Renal cortex interstitium (tissue), 11 donors: ENCODE measurements at regions not wholly inside any gene's neighbourhood (a gene's known extent, or its start where the extent isn't known, plus 50 kb on each side); places are given as distances from the start of the nearest gene placed in this dataset.
"Not testable (repeated sequence)": the region's sequence is repeated elsewhere in the genome, so short reads cannot be mapped to it uniquely, and the experiment has no call there.

Source experiments
- DNase-seq, 11 donors: peaks; one replicate each; pipeline ENCODE4 v3.0.0-alpha.2; 2013; ENCODE audit warnings: low read depth in 9 of 11, low spot score in 4 of 11; ENCODE audit errors: extremely low read depth in 1 of 11

DNA sequence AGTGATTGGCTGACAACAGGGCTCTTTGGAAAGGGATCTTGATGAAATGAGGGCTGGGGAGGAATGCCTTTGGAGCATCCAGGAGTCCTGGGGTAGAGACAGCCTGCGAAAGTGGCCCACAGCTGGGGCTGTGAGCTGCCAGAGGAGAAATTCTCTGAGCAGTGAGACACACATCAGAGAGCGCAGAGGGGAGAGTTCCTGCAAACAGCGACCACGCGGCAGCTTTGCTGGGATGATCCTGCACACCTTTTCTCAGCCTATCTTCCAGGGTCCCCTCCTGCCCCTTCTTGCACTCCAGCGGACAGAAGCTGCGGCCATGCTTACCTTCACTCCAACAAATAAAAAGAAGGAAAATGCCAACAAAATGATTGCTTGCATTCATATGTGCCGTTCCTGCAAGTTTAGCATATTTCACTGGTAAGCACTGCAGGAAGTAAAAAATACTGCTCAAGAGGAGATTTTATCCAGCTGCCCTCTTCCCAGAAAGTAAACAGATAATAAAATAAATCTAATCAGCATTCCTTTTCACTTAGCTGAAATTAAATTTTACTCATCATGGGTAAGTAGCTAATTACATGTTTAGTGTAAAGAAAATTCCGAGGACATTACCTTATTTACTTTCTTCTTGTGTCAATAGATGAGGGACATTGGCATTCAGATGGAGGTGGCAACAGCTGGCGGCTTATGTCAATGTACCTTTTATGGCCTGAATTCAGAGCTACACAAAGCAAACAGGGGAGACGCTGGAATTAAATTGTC is 339.9 kb upstream of the ARID1B start:
- DNase-seq, result no peak

DNA sequence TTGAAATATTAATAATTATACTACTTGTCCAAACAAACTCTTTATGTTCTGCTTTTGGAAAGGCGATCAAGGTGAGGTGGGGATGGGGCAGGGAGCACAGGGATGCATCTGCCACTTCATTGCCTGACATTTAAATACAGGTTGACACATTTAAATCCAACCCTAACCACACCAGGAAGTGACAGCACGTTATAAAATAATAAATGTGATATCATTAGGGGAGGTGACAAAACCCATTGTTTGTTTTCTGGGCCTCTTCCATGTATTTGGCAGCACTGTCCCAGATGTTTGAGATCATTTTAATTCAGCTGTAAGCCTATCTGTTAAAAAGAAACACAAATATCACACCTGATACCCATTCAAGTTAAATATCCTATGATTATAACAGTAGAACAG is 342.4 kb upstream of the ARID1B start:
- DNase-seq, result no peak

DNA sequence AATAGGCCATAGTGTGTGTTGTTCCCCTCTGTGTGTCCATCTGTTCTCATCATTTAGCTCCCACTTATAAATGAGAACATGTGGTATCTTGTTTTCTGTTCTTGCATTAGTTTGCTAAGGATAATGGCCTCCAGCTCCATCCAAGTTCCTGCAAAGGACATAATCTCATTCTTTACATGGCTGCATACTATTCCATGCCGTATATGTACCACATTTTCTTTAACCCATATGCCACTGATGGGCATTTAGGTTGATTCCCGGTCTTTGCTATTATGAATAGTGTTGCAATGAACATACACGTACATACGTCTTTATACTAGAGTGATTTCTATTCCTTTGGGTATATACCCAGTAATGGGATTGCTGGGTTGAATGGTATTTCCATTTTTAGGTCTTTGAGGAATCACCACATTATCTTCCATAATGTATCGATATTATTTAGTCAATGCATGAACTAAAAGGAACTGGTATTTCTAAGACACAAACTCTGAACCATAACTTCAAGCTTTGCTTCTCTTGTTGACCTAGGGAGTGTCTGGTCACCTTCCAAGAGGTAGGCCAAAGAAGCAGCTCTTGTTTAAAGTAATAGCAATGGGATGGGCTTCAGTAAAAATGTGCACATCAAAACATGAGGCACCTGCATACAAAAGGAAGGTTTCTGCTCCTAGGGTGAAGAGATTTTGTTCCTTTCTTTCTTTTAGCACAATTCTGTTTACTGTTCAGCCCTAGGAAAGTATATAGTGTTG is 343.0 kb upstream of the ARID1B start:
- no peak for DNase-seq

DNA sequence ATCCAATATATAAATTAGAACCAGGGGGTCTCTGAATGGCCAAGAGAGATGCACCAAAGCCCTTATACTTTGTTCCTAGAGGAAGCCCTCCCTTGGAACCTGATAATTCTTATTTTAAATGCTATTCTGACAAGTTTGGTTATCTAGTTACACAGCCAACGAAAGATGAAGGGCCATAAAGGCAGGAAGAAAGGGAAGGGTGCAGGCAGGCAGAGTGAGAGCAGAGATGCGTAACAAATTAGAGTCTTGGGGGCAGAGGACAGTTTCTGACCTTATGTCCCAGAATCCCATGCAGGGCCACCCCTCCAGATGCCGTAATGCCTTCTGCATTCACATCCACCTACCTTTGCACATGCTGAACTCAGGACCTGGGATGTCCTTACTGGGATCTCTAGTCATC is 344.6 kb upstream of the ARID1B start:
- DNase-seq, result peak in 3 of 11 donors; percentile 23 to 36 (median 26)

DNA sequence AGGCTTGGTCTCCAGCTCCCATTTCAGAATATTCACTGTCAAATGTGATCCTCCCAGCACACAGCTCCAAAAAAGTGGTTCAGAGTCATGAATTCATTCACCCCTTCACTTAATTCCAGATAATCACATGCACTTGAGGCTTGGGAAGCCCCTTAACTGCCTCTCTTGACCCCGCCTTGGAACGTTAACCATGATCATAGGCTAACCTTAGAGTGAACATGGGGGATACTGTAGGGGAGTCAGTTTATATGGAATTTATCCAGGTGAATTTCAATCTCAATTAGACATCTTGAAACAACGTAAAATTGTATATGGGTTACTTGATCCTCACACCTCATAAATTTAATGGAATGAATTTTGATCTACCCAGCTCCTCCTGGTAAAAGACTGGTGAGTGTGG is 346.8 kb upstream of the ARID1B start:
- peak in 7 of 11 donors; percentile 12 to 56 (median 45) for DNase-seq

DNA sequence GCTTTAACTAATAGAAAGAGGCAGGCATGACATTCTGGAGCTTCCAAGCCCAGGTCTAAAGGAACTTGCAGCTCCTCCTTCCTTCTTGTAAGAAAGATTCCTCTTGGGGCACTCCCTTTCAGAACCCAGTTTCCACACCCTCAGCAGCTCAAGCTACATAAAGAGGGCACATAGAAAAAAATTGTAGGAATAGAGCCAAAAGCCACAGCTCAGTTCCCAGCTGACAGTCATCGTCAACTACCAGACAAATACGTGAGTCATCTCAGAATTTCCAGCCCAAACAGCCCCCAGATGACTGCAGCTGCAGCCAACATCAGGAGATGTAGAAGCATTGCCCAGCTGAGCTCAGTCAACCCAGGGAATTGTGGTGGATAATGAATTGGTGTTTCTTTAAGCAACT is 349.8 kb upstream of the ARID1B start:
- no peak for DNase-seq

DNA sequence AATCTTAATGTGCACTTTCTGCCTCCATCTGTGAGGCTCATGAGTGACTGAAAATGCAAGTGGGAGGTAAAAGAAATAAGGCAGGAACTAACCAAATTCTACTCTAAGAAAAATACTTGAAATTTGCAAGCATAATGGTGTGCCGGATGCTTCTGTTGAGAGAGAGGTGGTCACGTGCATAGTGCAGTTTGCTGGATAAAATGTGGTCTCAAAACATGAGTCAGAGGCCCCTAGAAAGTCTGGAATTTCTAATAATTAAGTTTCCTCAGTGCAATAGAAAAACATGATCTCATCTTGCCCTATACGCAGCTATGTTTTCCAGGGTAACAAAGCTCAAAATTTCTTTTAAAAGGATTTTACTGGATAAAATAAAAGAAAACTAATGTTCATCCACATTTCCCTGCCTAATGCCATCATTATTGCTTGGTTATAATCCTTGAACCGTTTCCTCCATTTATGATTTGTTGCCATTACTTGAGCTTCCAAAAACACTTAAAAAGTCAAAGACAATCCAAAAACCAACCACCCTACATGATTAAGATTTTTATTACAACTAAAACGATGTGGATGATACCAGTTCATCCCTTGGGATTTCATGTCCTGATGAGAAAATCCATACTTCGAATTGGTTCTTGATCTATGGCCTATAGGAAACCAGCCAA is 351.7 kb upstream of the ARID1B start:
- no peak for DNase-seq

DNA sequence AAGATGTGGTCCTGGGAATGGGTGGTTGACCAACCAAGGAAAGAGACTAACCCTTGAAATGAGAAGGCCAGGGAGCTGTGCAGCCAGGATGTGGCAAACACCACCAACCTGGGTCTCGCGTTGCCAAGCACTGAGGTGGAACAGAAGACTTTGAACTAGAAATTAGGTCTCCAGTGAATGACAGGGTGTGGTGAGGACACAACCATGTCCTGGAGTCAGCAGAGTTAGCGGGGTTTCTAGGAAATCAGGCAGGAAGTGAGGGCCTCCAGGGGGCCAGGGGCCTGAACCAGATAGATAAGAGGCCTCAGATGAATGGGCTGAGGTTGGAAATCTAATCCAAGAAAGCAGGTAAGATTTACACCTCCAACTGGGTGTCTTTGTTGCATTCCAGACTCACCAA is 353.3 kb upstream of the ARID1B start:
- DNase-seq, result no peak

DNA sequence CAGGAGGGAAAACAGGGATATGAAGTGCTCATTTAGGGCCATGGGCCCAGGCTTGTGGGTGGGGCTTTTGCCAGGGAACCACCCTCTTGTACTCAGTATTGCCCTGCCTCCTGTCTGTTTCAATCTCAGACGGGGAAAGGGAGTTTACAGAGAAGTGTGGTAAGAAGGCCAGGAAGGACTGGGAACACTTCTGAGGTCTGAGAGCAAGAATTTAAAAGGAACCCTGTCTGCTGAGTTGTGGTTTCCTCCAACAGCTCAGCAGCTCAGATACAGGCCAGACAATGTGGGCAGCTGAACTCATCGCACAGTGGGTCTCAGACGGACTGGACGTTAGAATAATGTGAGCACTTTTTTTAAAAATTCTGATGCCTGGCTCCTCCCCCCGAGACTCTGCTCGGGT is 354.1 kb upstream of the ARID1B start:
- DNase-seq, result no peak

DNA sequence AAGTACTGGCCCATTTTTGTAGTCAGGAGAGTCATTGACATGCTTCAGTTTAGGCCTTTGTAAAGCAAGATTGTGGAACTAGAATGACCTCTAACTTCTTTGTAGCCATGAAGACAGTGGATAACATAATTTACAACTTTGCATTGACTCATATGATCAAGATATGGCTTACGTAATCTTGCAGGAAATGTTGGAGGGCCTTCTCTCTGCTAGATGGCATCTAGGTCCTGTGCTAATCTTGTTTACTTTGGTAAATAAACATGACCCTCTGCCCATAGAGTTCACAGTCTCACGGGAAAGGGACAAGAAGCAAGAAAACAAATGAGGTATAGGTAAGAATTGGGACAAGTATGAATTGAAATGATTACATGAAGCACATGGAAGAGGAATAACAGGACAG is 355.2 kb upstream of the ARID1B start:
- DNase-seq, result no peak

DNA sequence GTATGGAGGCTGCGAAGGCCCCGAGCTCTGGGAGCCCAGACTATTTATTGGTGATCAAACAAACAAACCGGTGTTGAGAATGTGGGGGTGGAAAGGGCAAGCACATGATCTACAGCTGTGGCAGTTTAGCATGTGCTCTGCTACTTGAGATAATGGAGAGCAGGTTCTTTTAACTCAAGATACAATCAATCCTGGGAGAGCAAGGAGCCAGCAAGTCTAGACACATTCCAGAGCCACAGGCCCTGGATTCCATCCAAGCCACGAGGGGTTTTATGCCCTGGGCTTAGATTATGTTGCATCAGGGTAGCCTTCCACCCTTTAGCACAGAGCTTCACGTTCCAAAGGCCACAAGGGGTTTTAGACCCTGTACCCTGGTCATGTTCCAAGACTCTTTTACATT is 355.9 kb upstream of the ARID1B start:
- not testable (repeated sequence) for DNase-seq

DNA sequence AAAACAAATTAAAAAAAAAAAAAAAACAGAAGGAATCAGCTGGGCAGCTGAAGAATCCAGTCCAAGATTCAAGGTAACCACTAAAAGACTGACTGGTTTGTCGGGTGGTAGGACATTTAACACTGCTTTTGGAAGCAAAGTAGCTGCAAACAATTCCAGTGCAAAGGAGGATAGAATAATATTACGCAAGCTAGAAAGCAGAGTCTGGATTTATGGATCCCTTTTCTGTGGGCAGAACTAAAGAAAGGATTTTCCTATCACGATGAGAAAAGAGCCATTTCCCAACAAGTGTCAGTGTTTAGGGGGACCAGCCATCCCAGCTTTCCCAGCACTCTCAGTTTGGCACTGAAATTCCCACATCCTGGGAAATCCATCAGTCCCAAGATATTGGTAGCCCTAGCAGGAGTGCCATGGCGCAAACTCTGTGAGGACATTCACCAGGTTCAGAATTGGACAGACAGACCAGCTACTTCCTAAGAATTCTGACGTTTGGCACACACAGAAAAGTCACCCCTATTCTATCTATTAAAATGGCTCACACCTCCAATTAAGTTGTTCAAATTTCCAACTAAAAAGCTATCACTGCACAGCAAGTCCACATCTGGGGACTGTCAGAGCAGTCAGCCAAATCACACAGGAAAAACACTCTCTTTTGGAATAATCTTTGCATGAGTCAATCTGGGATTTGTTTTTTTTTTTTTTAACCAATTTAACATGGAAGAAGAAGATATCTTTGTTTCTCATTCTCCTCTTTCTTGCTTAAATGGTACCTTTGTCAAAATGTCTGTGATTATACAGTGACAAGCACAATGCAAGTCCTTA is 356.8 kb upstream of the ARID1B start:
- no peak for DNase-seq

DNA sequence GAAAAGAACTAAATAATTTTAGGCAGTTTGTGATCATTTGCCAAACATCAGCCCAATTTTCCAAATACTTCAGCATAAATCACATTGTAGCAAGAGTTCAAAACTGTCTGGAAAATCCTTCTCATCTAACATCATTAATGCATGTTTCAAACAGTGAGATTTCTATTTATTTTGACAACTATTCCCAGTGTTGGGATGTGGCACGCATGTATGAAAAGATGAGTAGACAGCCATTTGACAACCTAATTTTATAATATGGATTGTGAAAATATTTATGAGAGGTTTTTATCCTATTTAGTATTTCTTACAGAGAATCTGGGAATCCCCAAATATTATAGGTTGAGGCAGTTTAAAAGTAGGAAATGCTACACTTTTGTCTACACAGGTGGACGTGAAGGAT is 357.6 kb upstream of the ARID1B start:
- no peak for DNase-seq

DNA sequence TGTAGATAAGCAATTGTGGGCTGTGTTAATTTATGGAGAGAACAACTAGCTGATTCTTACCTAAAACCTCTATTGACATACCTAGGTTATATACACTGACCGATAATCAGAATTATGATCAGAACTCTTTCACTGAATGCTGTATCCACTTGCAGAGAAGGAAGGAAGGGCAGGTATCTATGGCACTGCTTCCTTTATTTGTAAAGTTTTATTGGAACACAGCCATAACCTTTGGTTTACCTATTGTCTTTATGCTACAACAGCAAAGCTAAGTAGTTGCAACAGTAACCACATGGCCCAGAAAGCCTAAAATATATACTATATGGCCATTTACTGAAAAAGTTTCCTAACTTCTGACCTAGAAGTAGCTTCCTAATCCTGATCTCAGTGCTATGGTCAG is 358.9 kb upstream of the ARID1B start:
- no peak for DNase-seq

DNA sequence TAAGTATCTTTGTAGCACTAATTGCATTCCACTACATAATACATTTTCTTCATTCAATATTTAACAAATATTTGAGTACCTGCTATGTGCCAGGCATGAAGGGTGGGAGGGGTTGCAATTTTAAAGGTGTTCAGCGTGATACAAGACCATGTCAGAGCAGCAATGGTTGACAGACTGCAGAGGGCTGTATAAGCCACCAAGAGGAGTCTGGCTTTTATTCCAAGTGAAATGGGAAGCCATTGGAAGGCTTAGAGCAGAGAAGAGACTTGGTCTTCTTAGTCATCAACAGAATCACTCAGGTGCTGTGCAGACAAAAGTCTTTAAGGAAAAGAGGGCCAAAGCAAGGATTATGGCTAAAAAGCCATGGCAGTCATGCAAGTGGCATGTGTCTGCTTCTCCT is 360.8 kb upstream of the ARID1B start:
- no peak for DNase-seq

DNA sequence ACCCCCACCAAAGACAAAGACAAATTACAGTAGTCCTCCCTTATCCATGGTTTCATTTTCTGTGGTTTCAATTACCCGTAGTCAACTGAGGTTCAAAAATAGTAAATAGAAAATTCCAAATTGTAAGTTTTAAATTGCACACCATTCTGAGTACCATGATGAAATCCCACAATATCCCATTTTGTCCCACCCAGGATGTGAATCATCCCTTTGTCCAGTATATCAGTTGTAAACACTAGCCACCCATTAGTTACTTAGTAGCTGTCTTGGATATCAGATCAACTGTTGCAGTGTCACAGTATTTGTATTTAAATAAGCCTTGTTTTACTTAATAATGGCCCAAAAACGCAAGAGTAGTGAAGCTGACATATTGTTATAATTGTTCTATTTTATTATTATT is 364.0 kb upstream of the ARID1B start:
- no peak for DNase-seq

DNA sequence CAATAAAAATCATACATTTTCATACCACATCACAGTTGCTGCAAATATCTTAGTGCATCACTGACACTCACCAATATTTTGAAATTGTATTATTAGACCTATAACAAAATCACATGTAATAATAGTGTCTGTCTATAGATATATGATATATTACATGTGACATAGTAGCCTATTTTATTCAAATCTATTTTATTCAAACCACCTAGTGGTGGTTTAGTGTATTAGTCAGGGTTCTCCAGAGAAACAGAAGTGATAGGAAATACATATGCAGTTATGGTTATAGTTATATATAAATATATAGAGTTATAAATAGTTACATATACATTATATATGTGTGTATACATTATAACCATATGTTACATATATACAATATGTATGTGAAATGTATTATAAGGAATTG is 366.5 kb upstream of the ARID1B start:
- DNase-seq, result no peak

DNA sequence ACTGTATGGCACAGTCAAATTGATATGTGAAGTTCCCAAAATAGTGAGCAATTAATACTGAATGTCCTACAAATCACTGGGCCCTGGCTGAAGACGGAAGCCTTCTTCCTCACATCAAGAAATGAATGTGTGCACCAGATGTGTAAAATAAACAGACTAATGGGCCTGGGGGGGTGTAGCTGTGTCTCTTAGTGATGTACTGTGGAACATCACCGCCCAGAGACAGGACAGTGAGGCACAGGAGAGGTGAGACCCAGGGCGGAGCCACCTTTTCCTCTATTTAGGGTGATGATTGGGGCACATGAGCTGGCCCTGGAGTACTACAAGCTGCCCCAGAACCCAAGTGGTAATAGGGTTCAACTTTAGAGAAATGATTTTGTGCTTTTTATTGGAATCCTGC is 368.5 kb upstream of the ARID1B start:
- no peak for DNase-seq

DNA sequence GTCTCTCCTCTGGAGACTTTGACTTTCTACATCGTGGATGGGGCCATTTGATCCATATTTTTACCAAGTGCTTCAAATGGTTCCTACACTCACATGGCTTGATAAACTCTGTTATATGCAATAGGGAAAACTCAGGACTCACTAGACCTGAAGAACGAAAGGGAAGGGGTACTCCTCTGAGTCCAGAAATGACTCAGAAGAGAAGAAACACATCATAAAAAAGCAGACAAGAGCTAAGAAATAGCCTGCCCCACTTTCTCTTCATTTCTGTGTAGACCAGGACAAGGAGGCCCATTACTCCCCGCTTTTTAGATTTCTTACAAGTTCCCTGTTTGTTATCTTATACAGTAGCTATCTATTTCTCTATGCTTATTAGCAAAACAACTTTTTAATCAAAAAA is 369.8 kb upstream of the ARID1B start:
- no peak for DNase-seq

DNA sequence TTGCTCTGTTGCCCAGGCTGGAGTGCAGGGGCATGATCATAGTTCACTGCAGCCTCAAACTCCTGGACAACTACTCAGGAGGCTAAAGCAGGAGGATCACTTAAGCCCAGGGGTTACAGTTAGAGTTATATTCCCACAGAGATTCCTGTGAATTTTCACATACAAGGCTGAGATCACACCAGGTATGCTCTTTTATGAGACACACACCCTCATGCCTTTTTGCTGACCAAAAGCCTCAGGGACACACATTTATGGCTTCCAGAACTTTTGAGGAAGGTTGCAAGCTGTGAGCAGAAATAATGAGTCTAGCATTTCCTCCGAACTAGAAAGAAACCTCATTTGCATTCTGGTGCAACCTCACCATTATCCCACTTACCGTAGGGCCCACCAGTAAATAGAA is 370.5 kb upstream of the ARID1B start:
- no peak for DNase-seq
